G401 (cell line): ENCODE measurements at regions not wholly inside any gene's neighbourhood (a gene's known extent, or its start where the extent isn't known, plus 50 kb on each side); places are given as distances from the start of the nearest gene placed in this dataset.

ENCODE experiments used
- DNase-seq: peaks from one replicate; pipeline ENCODE4 v3.0.0-alpha.2; 2015; ENCODE audit warnings: low spot score
- in situ Hi-C: cut with HindIII; loops from 2 replicates; pipeline ENCODE4 v1.10.0; 2016; ENCODE audit warnings: low sequenced_read_pairs, mixed read lengths

- DNase-seq, result no peak
- in situ Hi-C loops, result no loop called here
These were observed 1491.1 kb downstream of the TBC1D22A start for GRCh38 chr22:48253573-48253972.

GRCh38 chr22:48253136-48253535 is 1490.7 kb downstream of the TBC1D22A start:
- in situ Hi-C loops, result no loop called here
- DNase-seq, result no peak

GRCh38 chr22:48251629-48252028 is 1489.2 kb downstream of the TBC1D22A start:
- in situ Hi-C loops, result no loop called here
- DNase-seq, result no peak

- no peak for DNase-seq
- in situ Hi-C loops, result no loop called here
These were observed 1488.6 kb downstream of the TBC1D22A start for GRCh38 chr22:48250937-48251530.

- no peak for DNase-seq
- in situ Hi-C loops, result no loop called here
These were observed 1487.9 kb downstream of the TBC1D22A start for GRCh38 chr22:48250286-48250895.

GRCh38 chr22:48249713-48250268 is 1487.3 kb downstream of the TBC1D22A start:
- no peak for DNase-seq
- in situ Hi-C loops, result no loop called here

DNA sequence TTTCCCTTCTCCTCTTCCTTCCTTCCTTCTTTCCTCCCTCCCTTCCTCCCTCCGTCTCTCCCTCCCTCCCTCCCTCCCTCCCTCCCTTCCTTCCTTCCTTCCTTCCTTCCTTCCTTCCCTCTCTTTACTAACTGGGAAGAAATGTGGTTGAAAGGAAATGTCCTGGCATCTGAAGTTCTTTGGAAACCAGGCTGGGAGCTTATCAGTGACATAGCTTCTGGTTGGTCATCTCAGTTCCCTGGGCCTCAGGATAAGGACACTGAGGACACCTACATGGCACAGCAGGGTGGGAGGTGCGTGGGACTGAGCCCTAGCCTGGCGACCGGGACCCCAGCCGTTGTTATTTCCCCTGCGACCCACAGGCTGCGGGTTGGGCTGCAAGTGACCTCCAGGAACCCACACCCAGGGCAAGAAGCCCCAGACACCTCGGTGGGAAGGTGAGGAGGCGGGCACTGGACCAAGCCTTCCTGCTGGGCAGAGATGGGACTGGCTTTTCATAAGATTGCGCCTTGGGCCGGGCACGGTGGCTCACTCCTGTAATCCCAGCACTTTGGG is 1486.5 kb downstream of the TBC1D22A start:
- in situ Hi-C loops, result no loop called here
- no peak for DNase-seq

DNA sequence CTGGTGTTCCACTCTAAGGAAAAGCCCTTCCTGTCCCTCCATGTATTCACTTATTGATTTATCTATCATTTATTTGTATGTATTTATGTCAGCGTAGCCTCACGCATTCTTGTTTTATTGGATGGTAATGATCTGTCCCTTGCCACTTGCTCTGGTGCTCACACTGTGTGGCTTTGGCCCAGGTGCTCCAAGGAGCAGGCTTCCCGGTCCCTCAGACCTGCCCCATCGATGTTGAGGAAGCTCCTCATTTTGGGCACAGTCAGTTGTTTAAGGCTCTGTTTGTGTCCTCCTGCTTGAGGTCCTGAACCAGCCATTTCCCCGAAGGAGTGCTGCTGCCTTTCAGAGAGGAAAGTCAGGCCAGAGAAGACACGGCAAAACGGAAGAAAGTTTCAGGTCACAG is 1485.4 kb downstream of the TBC1D22A start:
- in situ Hi-C loops, result no loop called here
- DNase-seq, result no peak

DNA sequence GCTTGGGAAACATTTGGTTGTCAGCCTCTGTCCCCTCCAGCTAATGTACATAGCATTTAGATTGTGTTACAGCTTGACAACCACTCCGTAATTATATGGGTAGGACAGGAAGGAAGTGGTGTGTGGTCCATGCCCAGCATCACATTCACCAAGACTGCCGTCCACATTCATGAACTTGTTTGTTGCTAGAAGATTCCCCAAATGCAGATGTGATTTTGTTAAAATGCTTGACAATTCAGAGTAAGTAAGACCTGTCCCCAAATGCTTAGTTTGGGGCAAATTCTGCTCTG is 1482.7 kb downstream of the TBC1D22A start:
- in situ Hi-C loops, result no loop called here
- DNase-seq, result no peak

- no peak for DNase-seq
- in situ Hi-C loops, result no loop called here
These were observed 1482.1 kb downstream of the TBC1D22A start for GRCh38 chr22:48244388-48245195.

DNA sequence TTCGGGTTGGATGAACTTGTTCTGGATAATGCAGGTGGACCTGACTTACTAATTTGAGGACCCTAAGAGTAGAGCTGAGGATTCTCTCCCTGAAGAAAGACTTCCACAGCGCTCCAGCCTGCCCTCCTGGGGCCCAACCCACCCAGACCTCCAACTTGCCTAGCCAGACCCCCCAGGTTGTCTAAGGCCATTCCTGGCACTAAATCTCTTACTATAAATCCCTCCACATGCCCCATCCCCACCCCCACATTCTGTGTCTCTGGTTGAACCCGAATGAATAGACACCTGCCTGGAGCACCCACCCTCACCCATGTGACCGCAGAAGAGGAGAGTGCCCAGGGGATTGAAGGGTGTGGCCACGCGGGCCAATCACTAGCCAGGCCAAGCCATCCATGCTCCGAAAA is 1480.0 kb downstream of the TBC1D22A start:
- in situ Hi-C loops, result no loop called here
- DNase-seq, result no peak

DNA sequence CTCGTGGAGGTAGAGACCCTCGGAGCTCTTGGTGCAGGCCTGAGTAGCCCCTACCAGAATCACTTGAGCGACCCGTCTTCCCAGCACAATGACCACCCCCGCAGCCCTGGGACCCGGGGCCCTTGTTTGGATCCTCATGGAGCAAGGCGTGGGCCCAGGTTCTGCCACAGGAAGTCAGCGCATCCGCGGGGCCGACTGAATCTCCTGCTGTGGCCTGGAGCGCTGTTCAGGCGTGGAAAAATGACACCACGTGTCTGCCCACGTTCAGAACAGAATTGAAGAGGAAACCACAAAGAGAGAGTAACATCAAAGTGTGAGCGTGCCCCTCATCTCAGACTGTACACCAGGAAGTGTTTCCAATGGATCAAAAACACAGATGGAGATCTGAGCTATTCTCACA is 1479.2 kb downstream of the TBC1D22A start:
- DNase-seq, result no peak
- in situ Hi-C loops, result no loop called here

GRCh38 chr22:48240935-48241230 is 1478.4 kb downstream of the TBC1D22A start:
- in situ Hi-C loops, result no loop called here
- no peak for DNase-seq

DNA sequence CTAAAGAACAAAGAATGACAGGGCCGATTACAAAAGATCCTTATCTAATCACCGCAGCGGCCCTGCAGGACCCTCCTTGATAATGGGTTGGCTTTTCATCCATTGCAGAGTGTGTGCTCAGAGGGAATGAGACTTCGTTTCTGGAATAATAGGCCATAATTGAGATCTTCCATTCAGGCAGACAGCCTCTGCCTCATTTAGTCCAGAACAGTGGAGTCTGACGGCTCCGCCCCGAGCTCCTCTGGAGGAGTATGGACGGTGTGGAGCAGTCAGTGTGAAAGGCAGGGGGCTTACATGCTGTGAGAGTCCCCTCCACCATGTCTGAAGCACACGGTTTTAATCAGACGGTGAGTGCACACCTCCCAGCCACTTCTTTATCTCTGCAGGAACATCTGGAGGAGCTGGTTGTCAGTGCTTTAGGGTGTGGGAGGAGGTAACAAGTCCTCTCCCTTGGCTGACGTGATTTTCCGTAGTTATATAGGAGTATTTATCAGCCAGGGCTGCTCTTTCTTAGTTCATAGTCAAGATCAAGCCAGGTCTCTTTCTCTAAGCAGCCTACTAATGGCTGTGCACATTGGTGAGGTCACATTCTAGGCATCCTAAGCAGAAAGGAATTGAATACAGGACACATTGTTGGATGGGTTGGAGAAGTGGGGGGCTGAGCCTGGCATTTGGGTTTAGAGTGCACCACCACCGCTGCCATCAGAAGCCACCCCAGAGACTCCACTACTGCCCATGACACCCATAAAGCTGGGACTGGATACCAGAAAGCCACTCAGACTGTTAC is 1477.9 kb downstream of the TBC1D22A start:
- in situ Hi-C loops, result no loop called here
- no peak for DNase-seq

GRCh38 chr22:48239461-48240147 is 1477.2 kb downstream of the TBC1D22A start:
- in situ Hi-C loops, result no loop called here
- no peak for DNase-seq

- DNase-seq, result no peak
- in situ Hi-C loops, result no loop called here
These were observed 1476.5 kb downstream of the TBC1D22A start for GRCh38 chr22:48238966-48239365.

- in situ Hi-C loops, result no loop called here
- no peak for DNase-seq
These were observed 1476.0 kb downstream of the TBC1D22A start for GRCh38 chr22:48238284-48238915.

- in situ Hi-C loops, result no loop called here
- no peak for DNase-seq
These were observed 1475.2 kb downstream of the TBC1D22A start for GRCh38 chr22:48237466-48238283.
